K562 (cell line): ENCODE measurements at regions not wholly inside any gene's neighbourhood (a gene's known extent, or its start where the extent isn't known, plus 50 kb on each side); places are given as distances from the start of the nearest gene placed in this dataset.

Source experiments
- ATAC-seq: fragments of 200-7000 bp; cut with Tn5 transposase; 3 replicates; pipeline ENCODE4 v1.9.1; 2020; ENCODE audit warnings: moderate library complexity
- BruUV-seq: library from RNA; stranded (reverse); fragments of 400-500 nt; replicated peaks from 2 replicates; lab custom pipeline; 2021; lab: Mats Ljungman, UMichigan
- CTCF ChIA-PET: fragments of 300-600 bp; formaldehyde crosslinking; extraction: SDS; loops from one replicate; lab custom pipeline; 2021; ENCODE audit warnings: low intra/inter-chr PET ratio; lab: Yijun Ruan, JAX
- POLR2A ChIA-PET: fragments of 300-600, 350-650 bp; sonication (Branson Sonifier 250); formaldehyde crosslinking; extraction: SDS; loops from one replicate; lab custom pipeline; 2021; ENCODE audit warnings: antibody characterized with exemption, inconsistent platforms; lab: Yijun Ruan, JAX
- DNase-seq, 4 experiments: peaks; one replicate each; pipeline versions ENCODE4 v3.0.0 to v3.0.0-alpha.2; 2011 to 2018; ENCODE audit warnings: low spot score in 3 of 4, mixed read lengths in 3 of 4; ENCODE audit errors: extremely low read depth in 1 of 4
- FAIRE-seq: peaks from 2 replicates; lab custom pipeline; 2011; peaks lifted over from hg19 to GRCh38; lab: Jason Lieb, UNC
- H2AFZ ChIP-seq: 2 replicates; pipeline ENCODE4 v1.6.0; 2011; ENCODE audit warnings: low read depth, low read length, control low read depth, inconsistent platforms
- H3K27ac ChIP-seq: fragments of 200-600 bp; 3 replicates; pipeline ENCODE4 v1.8.0; 2011; ENCODE audit warnings: low read depth, mild to moderate bottlenecking, control low read depth, inconsistent platforms, low read length, moderate library complexity, mixed read lengths; ENCODE audit errors: extremely low read depth
- H3K27me3 ChIP-seq, 2 experiments: fragments of 300-600 bp in 1 of 2; 2 replicates in 1 of 2; 3 replicates in 1 of 2; pipeline versions ENCODE4 v1.6.0 to v1.8.0; 2011; ENCODE audit warnings: inconsistent platforms in 2 of 2, low read length in 2 of 2, mild to moderate bottlenecking in 1 of 2, mixed read lengths in 1 of 2, moderate library complexity in 1 of 2; ENCODE audit not compliant: control insufficient read depth in 2 of 2, insufficient read depth in 2 of 2
- H3K36me3 ChIP-seq: fragments of 300-600 bp; 3 replicates; pipeline ENCODE4 v1.8.0; 2011; ENCODE audit warnings: mild to moderate bottlenecking, low read length, inconsistent platforms; ENCODE audit not compliant: control insufficient read depth, insufficient read depth
- H3K4me1 ChIP-seq, 2 experiments: fragments of 200-600 bp in 1 of 2; replicated peaks in 1 of 2; 2 replicates in 1 of 2; 3 replicates in 1 of 2; pipeline versions ENCODE4 v1.5.1 to v1.8.0; 2011; ENCODE audit warnings: inconsistent platforms in 2 of 2, low read length in 2 of 2, mild to moderate bottlenecking in 1 of 2, mixed read lengths in 1 of 2, moderate library complexity in 1 of 2; ENCODE audit not compliant: control insufficient read depth in 2 of 2, insufficient read depth in 2 of 2
- H3K4me2 ChIP-seq: 2 replicates; pipeline ENCODE4 v1.6.1; 2011; ENCODE audit warnings: low read length, control low read depth, inconsistent platforms, mixed read lengths; ENCODE audit not compliant: insufficient read depth
- H3K4me3 ChIP-seq: fragments of 200-600 bp; sonication (generic), shearing (Covaris generic); 2 replicates; pipeline ENCODE4 v1.5.1; 2016; ENCODE audit warnings: control low read depth, inconsistent platforms
- H3K79me2 ChIP-seq: fragments of 200-600 bp; 3 replicates; pipeline ENCODE4 v1.8.0; 2011; ENCODE audit warnings: low read length, inconsistent platforms; ENCODE audit not compliant: control insufficient read depth, insufficient read depth
- H3K9ac ChIP-seq, 2 experiments: 2 replicates each; pipeline versions ENCODE4 v1.6.0 to v1.6.1; 2011; ENCODE audit warnings: low read depth in 2 of 2, low read length in 2 of 2, control low read depth in 1 of 2, inconsistent platforms in 1 of 2, mild to moderate bottlenecking in 1 of 2, mixed read lengths in 1 of 2; ENCODE audit not compliant: insufficient read depth in 1 of 2
- H3K9me1 ChIP-seq: one replicate; pipeline ENCODE4 v1.6.0; 2011; ENCODE audit warnings: inconsistent platforms, mild to moderate bottlenecking, low read length, moderate library complexity; ENCODE audit not compliant: control insufficient read depth, insufficient read depth
- H3K9me3 ChIP-seq: replicated peaks from 2 replicates; pipeline ENCODE4 v1.5.1; 2011; ENCODE audit warnings: low read depth, low read length, inconsistent platforms; ENCODE audit not compliant: control insufficient read depth, insufficient read depth
- H4K20me1 ChIP-seq: replicated peaks from 2 replicates; pipeline ENCODE4 v1.6.1; 2011; ENCODE audit warnings: low read length, inconsistent platforms, mixed read lengths; ENCODE audit not compliant: control insufficient read depth, insufficient read depth
- ARID3B ChIP-seq: fragments of 250-450 bp; sonication (Bioruptor Pico); IDR thresholded peaks from 2 replicates; pipeline ENCODE4 v1.4.0; 2020; ENCODE audit warnings: borderline replicate concordance
- CBX5 ChIP-seq: IDR thresholded peaks from 2 replicates; pipeline ENCODE4 v1.6.1; 2014; ENCODE audit warnings: low read depth, borderline replicate concordance
- E4F1 ChIP-seq: fragments of 250-450 bp; sonication (Bioruptor Pico); IDR thresholded peaks from 2 replicates; pipeline ENCODE4 v1.5.0; 2021; ENCODE audit warnings: mild to moderate bottlenecking, borderline replicate concordance
- ESRRA ChIP-seq: fragments of 450-650 bp; IDR thresholded peaks from 2 replicates; pipeline ENCODE4 v1.6.1; 2014; ENCODE audit warnings: low read depth, mild to moderate bottlenecking, moderate library complexity, borderline replicate concordance
- HDAC8 ChIP-seq: fragments of 450-650 bp; IDR thresholded peaks from 2 replicates; pipeline ENCODE4 v1.6.1; 2016; ENCODE audit warnings: mild to moderate bottlenecking, missing genetic modification characterization, moderate library complexity, missing compliant biosample characterization
- HINFP ChIP-seq: fragments of 450-650 bp; conservative IDR thresholded peaks from 2 replicates; pipeline ENCODE4 v1.6.1; 2016; ENCODE audit warnings: missing genetic modification characterization, low read depth, mild to moderate bottlenecking, control low read depth, missing compliant biosample characterization
- NCOA1 ChIP-seq: fragments of 450-650 bp; IDR thresholded peaks from 2 replicates; pipeline ENCODE4 v1.6.1; 2016; ENCODE audit warnings: low read depth
- POLR2H ChIP-seq: IDR thresholded peaks from 2 replicates; pipeline ENCODE4 v1.6.1; 2016; ENCODE audit warnings: missing genetic modification characterization, low read depth, mild to moderate bottlenecking, control low read depth, missing compliant biosample characterization, moderate library complexity
- RBM39 ChIP-seq: fragments of 200-400 bp; formaldehyde crosslinking; optimal IDR thresholded peaks from 2 replicates; pipeline ENCODE3; 2018; ENCODE audit warnings: low read depth, low read length
- ZC3H8 ChIP-seq: fragments of 450-650 bp; IDR thresholded peaks from 2 replicates; pipeline ENCODE4 v1.6.1; 2017
- ZNF764 ChIP-seq: fragments of 250-450 bp; sonication (Bioruptor Pico); IDR thresholded peaks from 2 replicates; pipeline ENCODE4 v1.4.0; 2020; ENCODE audit warnings: low read depth, mild to moderate bottlenecking, moderate library complexity
- WGBS: fragments of 100-300 bp; shearing (Covaris generic); methylation state at CpG from one replicate; pipeline ENCODE4 v1.1.6; 2016; ENCODE audit warnings: low coverage, mixed read lengths; ENCODE audit not compliant: insufficient coverage; ENCODE audit errors: missing lambda C conversion rate; 5-methylcytosine and 5-hydroxymethylcytosine counted together
- in situ Hi-C: fragments of 300-500 bp; cut with MboI; formaldehyde crosslinking; loops from 4 replicates; pipeline ENCODE4 v1.15.0; 2018; ENCODE audit warnings: inconsistent platforms, mixed read lengths
- intact Hi-C: fragments of 100-400 bp; cut with micrococcal nuclease; formaldehyde crosslinking; loops from 2 replicates; pipeline ENCODE4 v1.14.2; 2022

GRCh38 chr9:33742051-33742450 lies 53.3 kb upstream of the PRSS3 start:
- in situ Hi-C loops = no loop called here
- H3K9me1 ChIP-seq = no peaks in the 10 kb centered on the region
- DNase-seq (no peak), ATAC-seq (no peak), FAIRE-seq (no peak)
- ChIA-PET POLR2A (no interaction called here), CTCF (interaction anchor here (0.6 kb wide), 1 partner anchor 36 kb away, joined by 3 read pairs; no protein-coding TSS in a partner anchor)
- no peaks in the 10 kb centered on the region for H3K9me3 ChIP-seq
- intact Hi-C loops = no loop called here
- H2AFZ ChIP-seq = no peak overlapping the region
- no peaks in the 10 kb centered on the region for H3K36me3 ChIP-seq
- TF ChIP-seq HDAC8 (tag) (no peak), E4F1 (CRISPR knock-in tag) (no peak), HINFP (tag) (no peak), RBM39 (no peak), POLR2H (tag) (no peak), ZC3H8 (no peak), ARID3B (CRISPR knock-in tag) (no peak), NCOA1 (no peak), CBX5 (no peak), ZNF764 (CRISPR knock-in tag) (no peak), ESRRA (no peak)
- no peak overlapping the region for H3K4me3 ChIP-seq
- H3K4me1 ChIP-seq = no peaks in the 10 kb centered on the region; a peak in 1 of 5 replicates
- no peak overlapping the region for H3K27ac ChIP-seq
- no peaks in the 10 kb centered on the region for H3K27me3 ChIP-seq
- no TSS peak for BruUV-seq
- no peaks in the 10 kb centered on the region for H3K79me2 ChIP-seq
- 3% methylated on average over 3 of the region's 3 CpGs for WGBS
- no peak overlapping the region for H3K4me2 ChIP-seq
- no peaks in the 10 kb centered on the region for H4K20me1 ChIP-seq
- H3K9ac ChIP-seq = no peak overlapping the region
